ENCODE measurements at regions not wholly inside any gene's neighbourhood (a gene's known extent, or its start where the extent isn't known, plus 50 kb on each side); places are given as distances from the start of the nearest gene placed in this dataset.

GRCh38 chr3:18883571-18883970 lies 264.7 kb upstream of the KCNH8 start:
- no peak for DNase-seq (ENCODE audit: low read depth)

- no peak for DNase-seq (ENCODE audit: low read depth)
Measured at GRCh38 chr3:18880691-18881090, 267.6 kb upstream of the KCNH8 start.

- DNase-seq (ENCODE audit: low read depth): no peak
Measured at GRCh38 chr3:18872466-18872865, 275.8 kb upstream of the KCNH8 start.

GRCh38 chr3:18870642-18871041 lies 277.7 kb upstream of the KCNH8 start:
- DNase-seq (ENCODE audit: low read depth): no peak

- DNase-seq (ENCODE audit: low read depth): no peak
Measured at GRCh38 chr3:18870074-18870640, 278.2 kb upstream of the KCNH8 start.

GRCh38 chr3:18868911-18869689 lies 279.2 kb upstream of the KCNH8 start:
- DNase-seq (ENCODE audit: low read depth): no peak

- DNase-seq (ENCODE audit: low read depth): no peak
Measured at GRCh38 chr3:18866899-18867298, 281.4 kb upstream of the KCNH8 start.

- DNase-seq (ENCODE audit: low read depth): no peak
Measured at GRCh38 chr3:18864933-18865731, 283.2 kb upstream of the KCNH8 start.

GRCh38 chr3:18862077-18862476 lies 286.2 kb upstream of the KCNH8 start:
- DNase-seq (ENCODE audit: low read depth): no peak

- no peak for DNase-seq (ENCODE audit: low read depth)
Measured at GRCh38 chr3:18861137-18861536, 287.2 kb upstream of the KCNH8 start.

GRCh38 chr3:18853269-18853668 lies 295.0 kb upstream of the KCNH8 start:
- DNase-seq (ENCODE audit: low read depth): no peak

GRCh38 chr3:18847583-18848197 lies 300.6 kb upstream of the KCNH8 start:
- no peak for DNase-seq (ENCODE audit: low read depth)

- no peak for DNase-seq (ENCODE audit: low read depth)
Measured at GRCh38 chr3:18843983-18844382, 304.3 kb upstream of the KCNH8 start.

GRCh38 chr3:18843188-18843587 lies 305.1 kb upstream of the KCNH8 start:
- DNase-seq (ENCODE audit: low read depth): no peak

- DNase-seq (ENCODE audit: low read depth): no peak
Measured at GRCh38 chr3:18841422-18842343, 306.6 kb upstream of the KCNH8 start.

GRCh38 chr3:18840535-18841137 lies 307.7 kb upstream of the KCNH8 start:
- no peak for DNase-seq (ENCODE audit: low read depth)

GRCh38 chr3:18838758-18839157 lies 309.6 kb upstream of the KCNH8 start:
- no peak for DNase-seq (ENCODE audit: low read depth)

- no peak for DNase-seq (ENCODE audit: low read depth)
Measured at GRCh38 chr3:18837137-18837755, 311.1 kb upstream of the KCNH8 start.

GRCh38 chr3:18835021-18835420 lies 313.3 kb upstream of the KCNH8 start:
- no peak for DNase-seq (ENCODE audit: low read depth)

- no peak for DNase-seq (ENCODE audit: low read depth)
Measured at GRCh38 chr3:18830087-18830486, 318.2 kb upstream of the KCNH8 start.

GRCh38 chr3:18828637-18829036 lies 319.7 kb upstream of the KCNH8 start:
- DNase-seq (ENCODE audit: low read depth): no peak

Data from HS-5 (cell line).